Tibial nerve (tissue), 4 donors: ENCODE measurements at regions not wholly inside any gene's neighbourhood (a gene's known extent, or its start where the extent isn't known, plus 50 kb on each side); places are given as distances from the start of the nearest gene placed in this dataset.

Experiments
- DNase-seq, 2 donors: peaks; one replicate each; pipeline ENCODE4 v3.0.0-alpha.2; 2019; ENCODE audit warnings: low spot score in 2 of 2
- H3K27ac ChIP-seq, 4 donors: fragments of 200-600 bp; sonication (generic) in 3 of 4; one replicate each; pipeline ENCODE4 v1.5.1; 2017 to 2019; ENCODE audit warnings: mild to moderate bottlenecking in 1 of 4
- H3K27me3 ChIP-seq, 2 donors: fragments of 200-600 bp; sonication (generic) in 1 of 2; one replicate each; pipeline versions ENCODE4 v1.5.1 to v1.6.0; 2017 to 2019
- H3K36me3 ChIP-seq, 3 donors: fragments of 200-600 bp; sonication (generic); one replicate each; pipeline ENCODE4 v1.5.1; 2018 to 2019
- H3K4me1 ChIP-seq, 4 donors: fragments of 200-600 bp; sonication (generic) in 3 of 4; one replicate each; pipeline ENCODE4 v1.5.1; 2017 to 2019
- H3K4me3 ChIP-seq, 4 donors: fragments of 200-600 bp; sonication (generic) in 3 of 4; one replicate each; pipeline ENCODE4 v1.5.1; 2017 to 2019; ENCODE audit warnings: mild to moderate bottlenecking in 1 of 4, moderate library complexity in 1 of 4
- H3K9me3 ChIP-seq, 4 donors: fragments of 200-600 bp; sonication (generic) in 3 of 4; one replicate each; pipeline ENCODE4 v1.5.1; 2017 to 2019
- CTCF ChIP-seq, 5 experiments: fragments of 200-600 bp in 3 of 5; fragments of 450-650 bp in 2 of 5; sonication (generic) in 3 of 5; IDR thresholded peaks; one replicate each; pipeline ENCODE4 v1.5.1; 2016 to 2019; ENCODE audit warnings: antibody characterized with exemption in 5 of 5, mild to moderate bottlenecking in 3 of 5, moderate library complexity in 2 of 5
- EP300 ChIP-seq, 2 donors: sonication (generic); formaldehyde crosslinking; IDR thresholded peaks; one replicate each; pipeline ENCODE4 v1.6.1; 2017; ENCODE audit warnings: antibody characterized with exemption in 2 of 2, mild to moderate bottlenecking in 1 of 2
- POLR2A ChIP-seq, 2 donors: fragments of 450-650 bp; IDR thresholded peaks; one replicate each; pipeline ENCODE4 v1.6.1; 2017; ENCODE audit warnings: antibody characterized with exemption in 2 of 2, mild to moderate bottlenecking in 2 of 2, moderate library complexity in 2 of 2
- WGBS, 2 donors: methylation state at CpG; one replicate each; pipeline ENCODE4 v1.1.5; 2018; 5-methylcytosine and 5-hydroxymethylcytosine counted together

DNA sequence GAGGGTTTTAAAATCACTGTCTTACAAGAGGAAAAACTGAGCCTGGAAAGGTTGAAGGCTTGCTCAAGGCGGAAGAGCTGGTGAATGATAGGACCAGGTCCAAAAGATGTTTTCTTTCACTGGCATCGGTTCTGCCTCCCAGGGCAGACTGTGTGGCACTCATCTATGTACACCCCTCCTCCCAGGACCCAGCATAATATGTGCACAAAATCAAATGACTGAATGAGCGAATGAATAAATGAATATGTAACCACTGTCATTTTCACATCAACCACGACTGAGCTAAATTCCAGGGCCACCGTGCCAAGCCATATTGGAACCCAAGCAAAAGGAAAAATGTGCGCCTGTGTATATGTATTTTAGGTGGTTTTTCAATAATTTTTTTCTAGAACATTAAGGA is 99.3 kb upstream of the ZBTB40 start:
- peaks cover 0 to 68% of the 10 kb centered on the region in 2 donors for H3K27me3 ChIP-seq
- peaks cover 0 to 12% (median 0%) of the 10 kb centered on the region in 4 donors for H3K4me1 ChIP-seq
- DNase-seq, result no peak
- no peaks in the 10 kb centered on the region for H3K36me3 ChIP-seq
- no peak overlapping the region for H3K4me3 ChIP-seq
- peaks cover 0 to 4% (median 0%) of the 10 kb centered on the region in 4 donors for H3K9me3 ChIP-seq
- TF ChIP-seq POLR2A (IDR thresholded peaks at IDR 0.05) (no peak), EP300 (IDR thresholded peaks at IDR 0.05) (no peak), CTCF (IDR thresholded peaks at IDR 0.05) (no peak)
- 86 to 87% methylated on average over 6 of the region's 6 CpGs for WGBS, 2 donors
- H3K27ac ChIP-seq, result no peak overlapping the region

- Histone ChIP-seq H3K9me3 (peaks cover 0 to 4% (median 0%) of the 10 kb centered on the region in 4 donors), H3K4me1 (peaks cover 0 to 12% (median 0%) of the 10 kb centered on the region in 4 donors), H3K27me3 (peaks cover 0 to 65% of the 10 kb centered on the region in 2 donors), H3K36me3 (no peaks in the 10 kb centered on the region), H3K4me3 (no peak overlapping the region), H3K27ac (no peak overlapping the region)
- no peak for DNase-seq
- no peak for TF ChIP-seq EP300 (IDR thresholded peaks at IDR 0.05)
- TF ChIP-seq CTCF (IDR thresholded peaks at IDR 0.05), result no peak
- no peak for TF ChIP-seq POLR2A (IDR thresholded peaks at IDR 0.05)
- WGBS, 2 donors, result 96 to 97% methylated on average over 7 of the region's 7 CpGs
Observed at GRCh38 chr1:22352896-22353295, 98.8 kb upstream of the ZBTB40 start.

DNA sequence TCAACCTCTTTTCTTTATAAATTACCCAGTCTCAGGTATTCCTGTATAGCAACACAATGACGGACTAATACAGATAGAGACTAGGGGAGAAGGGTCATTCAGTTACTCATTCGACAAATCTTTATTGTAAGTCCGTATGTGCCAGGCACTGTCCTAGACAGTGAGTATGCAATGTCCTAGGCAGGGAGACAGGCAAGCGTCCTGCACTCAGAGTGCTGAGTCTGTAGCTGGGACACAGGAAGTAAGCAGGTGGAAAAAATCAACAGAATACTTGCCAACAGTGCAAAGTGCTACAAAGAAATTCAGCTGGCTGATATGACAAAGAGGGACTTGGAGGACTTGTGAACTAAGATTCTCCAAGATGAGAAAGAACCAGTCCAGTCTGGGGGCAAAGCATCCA is 92.2 kb upstream of the ZBTB40 start:
- 85 to 88% methylated on average over 4 of the region's 4 CpGs for WGBS, 2 donors
- Histone ChIP-seq H3K4me1 (no peaks in the 10 kb centered on the region), H3K4me3 (no peak overlapping the region), H3K36me3 (no peaks in the 10 kb centered on the region), H3K27ac (no peak overlapping the region), H3K9me3 (peaks cover 0 to 2% (median 0%) of the 10 kb centered on the region in 4 donors), H3K27me3 (peaks cover 0 to 39% of the 10 kb centered on the region in 2 donors)
- no peak for TF ChIP-seq POLR2A (IDR thresholded peaks at IDR 0.05)
- TF ChIP-seq CTCF (IDR thresholded peaks at IDR 0.05), result no peak
- TF ChIP-seq EP300 (IDR thresholded peaks at IDR 0.05), result no peak
- no peak for DNase-seq

DNA sequence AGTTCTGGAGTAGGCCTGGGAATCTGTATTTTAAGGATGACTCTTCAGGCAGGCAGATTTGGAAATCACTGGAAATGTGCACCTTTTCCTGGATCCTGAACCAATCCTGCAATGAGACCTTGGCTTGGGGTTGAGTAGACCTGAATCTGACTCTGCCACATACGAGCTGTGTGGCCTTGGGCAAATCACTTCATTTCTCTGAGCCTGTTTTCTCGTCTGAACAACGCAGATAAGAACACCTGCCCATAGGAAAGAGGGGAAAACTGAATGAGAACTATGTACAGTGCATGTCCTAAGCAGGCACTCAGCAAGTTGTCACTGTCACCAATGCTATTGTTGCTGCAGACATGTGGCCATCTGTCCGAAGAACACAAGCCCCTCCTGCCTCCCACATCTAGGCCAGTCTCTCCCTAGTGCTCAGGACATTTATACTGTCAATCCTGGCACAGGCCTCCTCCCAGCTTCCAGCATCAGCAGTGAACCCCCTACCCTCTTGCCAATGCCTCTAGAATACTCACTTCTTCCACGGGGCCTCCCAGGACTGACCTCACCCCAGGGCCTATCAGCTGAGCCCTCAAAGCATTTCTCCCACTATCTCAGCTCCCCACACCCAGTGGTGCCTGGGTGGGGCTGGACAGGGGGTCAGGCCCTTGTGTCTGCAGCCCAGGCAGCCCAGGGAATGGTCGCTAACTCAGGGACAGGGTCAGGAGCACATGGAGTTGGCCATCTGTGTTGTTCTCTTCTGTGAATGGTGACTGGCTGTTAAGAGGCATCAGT is 88.8 kb upstream of the ZBTB40 start:
- TF ChIP-seq CTCF (IDR thresholded peaks at IDR 0.05) (no peak), POLR2A (IDR thresholded peaks at IDR 0.05) (no peak), EP300 (IDR thresholded peaks at IDR 0.05) (no peak)
- 67 to 75% methylated on average over 6 of the region's 6 CpGs for WGBS, 2 donors
- H3K9me3 ChIP-seq, result no peaks in the 10 kb centered on the region
- peaks cover 0 to 35% of the 10 kb centered on the region in 2 donors for H3K27me3 ChIP-seq
- H3K27ac ChIP-seq, result no peak overlapping the region
- H3K4me3 ChIP-seq, result no peak overlapping the region
- H3K4me1 ChIP-seq, result no peaks in the 10 kb centered on the region
- H3K36me3 ChIP-seq, result no peaks in the 10 kb centered on the region
- DNase-seq, result no peak
